Right atrium auricular region (tissue), 2 donors: ENCODE measurements at regions not wholly inside any gene's neighbourhood (a gene's known extent, or its start where the extent isn't known, plus 50 kb on each side); places are given as distances from the start of the nearest gene placed in this dataset.
"Not testable (repeated sequence)": the region's sequence is repeated elsewhere in the genome, so short reads cannot be mapped to it uniquely, and the experiment has no call there.

Experiments used
- DNase-seq: peaks from one replicate; pipeline ENCODE4 v3.0.0-alpha.2; 2019; ENCODE audit warnings: low spot score
- H3K27ac ChIP-seq, 2 donors: fragments of 200-600 bp; sonication (generic); 1 replicate in 1 of 2; 2 replicates in 1 of 2; pipeline ENCODE4 v1.5.1; 2016 to 2019
- H3K27me3 ChIP-seq, 2 donors: fragments of 200-600 bp; sonication (generic); one replicate each; pipeline versions ENCODE4 v1.5.1 to v1.6.0; 2017 to 2019
- H3K36me3 ChIP-seq: fragments of 200-600 bp; sonication (generic); one replicate; pipeline ENCODE4 v1.5.1; 2016
- H3K4me1 ChIP-seq, 2 donors: fragments of 200-600 bp; sonication (generic); one replicate each; pipeline versions ENCODE4 v1.5.1 to v1.6.0; 2017 to 2019
- H3K4me3 ChIP-seq, 2 donors: fragments of 200-600 bp; sonication (generic); 1 replicate in 1 of 2; 2 replicates in 1 of 2; pipeline ENCODE4 v1.5.1; 2017 to 2019; ENCODE audit warnings: mild to moderate bottlenecking in 1 of 2, moderate library complexity in 1 of 2
- H3K9me3 ChIP-seq, 2 donors: fragments of 200-600 bp; sonication (generic); one replicate each; pipeline ENCODE4 v1.5.1; 2019
- TF ChIP-seq, protein P1 (sequence below), 2 donors: fragments of 200-600 bp; sonication (generic); IDR thresholded peaks; one replicate each; pipeline ENCODE4 v1.5.1; 2019; ENCODE audit warnings: antibody characterized with exemption in 2 of 2

DNA sequence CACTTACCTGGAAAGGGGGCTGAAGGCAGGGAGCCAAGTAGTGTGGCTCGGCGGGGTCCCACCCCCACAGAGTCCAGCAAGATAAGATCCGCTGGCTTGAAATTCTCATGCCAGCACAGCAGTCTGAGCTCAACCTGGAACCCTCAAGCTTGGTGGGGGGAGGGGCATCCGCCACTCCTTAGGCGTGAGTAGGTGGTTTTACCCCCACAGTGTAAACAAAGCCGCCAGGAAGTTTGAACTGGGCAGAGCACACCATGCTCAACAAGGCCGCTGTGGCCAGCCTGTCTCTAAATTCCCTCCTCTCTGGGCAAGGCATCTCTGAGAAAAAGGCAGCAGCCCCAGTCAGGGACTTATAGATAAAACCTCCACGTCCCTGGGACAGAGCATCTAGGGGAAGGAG, 156.3 kb downstream of the KBTBD8 start:
- Histone ChIP-seq H3K4me1 (no peaks in the 10 kb centered on the region), H3K9me3 (peaks cover 0 to 7% of the 10 kb centered on the region in 2 donors), H3K36me3 (no peaks in the 10 kb centered on the region), H3K27me3 (no peaks in the 10 kb centered on the region), H3K4me3 (no peak overlapping the region), H3K27ac (no peak overlapping the region)
- DNase-seq: no peak
- TF ChIP-seq, protein P1, sequence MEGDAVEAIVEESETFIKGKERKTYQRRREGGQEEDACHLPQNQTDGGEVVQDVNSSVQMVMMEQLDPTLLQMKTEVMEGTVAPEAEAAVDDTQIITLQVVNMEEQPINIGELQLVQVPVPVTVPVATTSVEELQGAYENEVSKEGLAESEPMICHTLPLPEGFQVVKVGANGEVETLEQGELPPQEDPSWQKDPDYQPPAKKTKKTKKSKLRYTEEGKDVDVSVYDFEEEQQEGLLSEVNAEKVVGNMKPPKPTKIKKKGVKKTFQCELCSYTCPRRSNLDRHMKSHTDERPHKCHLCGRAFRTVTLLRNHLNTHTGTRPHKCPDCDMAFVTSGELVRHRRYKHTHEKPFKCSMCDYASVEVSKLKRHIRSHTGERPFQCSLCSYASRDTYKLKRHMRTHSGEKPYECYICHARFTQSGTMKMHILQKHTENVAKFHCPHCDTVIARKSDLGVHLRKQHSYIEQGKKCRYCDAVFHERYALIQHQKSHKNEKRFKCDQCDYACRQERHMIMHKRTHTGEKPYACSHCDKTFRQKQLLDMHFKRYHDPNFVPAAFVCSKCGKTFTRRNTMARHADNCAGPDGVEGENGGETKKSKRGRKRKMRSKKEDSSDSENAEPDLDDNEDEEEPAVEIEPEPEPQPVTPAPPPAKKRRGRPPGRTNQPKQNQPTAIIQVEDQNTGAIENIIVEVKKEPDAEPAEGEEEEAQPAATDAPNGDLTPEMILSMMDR (IDR thresholded peaks at IDR 0.05): no peak

DNA sequence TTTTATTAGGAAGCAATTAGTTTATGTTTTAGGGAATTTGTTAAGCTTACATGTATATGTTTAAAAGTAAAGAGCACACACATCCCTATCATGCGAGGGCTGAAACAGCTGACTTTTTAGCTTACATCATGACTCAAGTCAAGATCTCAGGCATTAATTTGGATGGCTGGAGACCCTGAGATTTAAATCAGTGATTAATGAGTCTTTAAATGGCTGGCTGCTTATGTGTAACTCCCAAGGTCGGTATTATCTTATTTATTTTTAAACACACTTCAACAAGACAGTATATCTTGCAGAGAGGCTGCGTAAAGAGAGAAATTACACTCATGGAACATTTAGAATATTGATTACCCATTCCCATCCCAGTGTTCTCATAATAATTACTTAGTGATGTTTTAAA, 169.4 kb downstream of the KBTBD8 start:
- Histone ChIP-seq H3K27me3 (no peaks in the 10 kb centered on the region), H3K4me3 (no peak overlapping the region), H3K4me1 (no peaks in the 10 kb centered on the region), H3K9me3 (no peaks in the 10 kb centered on the region), H3K36me3 (no peaks in the 10 kb centered on the region), H3K27ac (no peak overlapping the region)
- no peak for DNase-seq
- TF ChIP-seq, protein P1 (IDR thresholded peaks at IDR 0.05): no peak

DNA sequence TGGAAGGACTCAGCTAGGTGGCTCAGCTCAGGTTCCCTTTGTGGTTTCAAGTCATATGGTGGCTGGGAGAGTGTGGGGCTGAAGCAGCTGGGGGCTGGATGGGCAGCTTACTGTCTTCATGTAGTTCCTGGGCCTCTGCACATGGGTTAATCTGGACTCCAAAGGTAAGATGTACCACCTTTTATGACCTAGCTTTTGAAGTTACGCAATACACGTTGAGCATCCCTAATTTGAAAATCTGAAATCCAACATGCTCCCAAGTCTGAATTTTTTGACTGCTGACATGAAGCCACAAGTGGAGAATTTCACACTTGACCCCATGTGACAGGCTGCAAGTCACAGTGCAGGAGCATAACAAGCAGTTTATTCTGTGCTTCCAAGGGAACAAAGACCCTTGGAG, 173.7 kb downstream of the KBTBD8 start:
- Histone ChIP-seq H3K36me3 (no peaks in the 10 kb centered on the region), H3K27ac (no peak overlapping the region), H3K4me1 (no peaks in the 10 kb centered on the region), H3K4me3 (no peak overlapping the region), H3K27me3 (no peaks in the 10 kb centered on the region), H3K9me3 (no peaks in the 10 kb centered on the region)
- TF ChIP-seq, protein P1 (IDR thresholded peaks at IDR 0.05): no peak
- no peak for DNase-seq

DNA sequence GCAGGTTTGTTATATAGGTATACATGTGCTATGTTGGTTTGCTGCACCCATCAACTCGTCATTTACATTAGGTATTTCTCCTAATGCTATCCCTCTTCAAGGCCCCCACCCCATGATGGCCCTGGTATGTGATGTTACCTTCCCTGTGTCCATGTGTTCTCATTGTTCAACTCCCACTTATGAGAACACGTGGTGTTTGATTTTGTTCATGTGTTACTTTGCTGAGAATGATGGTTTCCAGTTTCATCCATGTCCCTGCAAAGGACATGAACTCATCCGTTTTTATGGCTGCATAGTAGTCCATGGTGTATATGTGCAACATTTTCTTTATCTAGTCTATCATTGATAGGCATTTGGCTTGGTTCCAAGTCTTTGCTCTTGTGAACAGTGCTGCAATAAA, 175.0 kb downstream of the KBTBD8 start:
- H3K4me3 ChIP-seq, H3K4me1 ChIP-seq, H3K36me3 ChIP-seq, H3K9me3 ChIP-seq, H3K27me3 ChIP-seq, H3K27ac ChIP-seq, DNase-seq: not testable (repeated sequence)

DNA sequence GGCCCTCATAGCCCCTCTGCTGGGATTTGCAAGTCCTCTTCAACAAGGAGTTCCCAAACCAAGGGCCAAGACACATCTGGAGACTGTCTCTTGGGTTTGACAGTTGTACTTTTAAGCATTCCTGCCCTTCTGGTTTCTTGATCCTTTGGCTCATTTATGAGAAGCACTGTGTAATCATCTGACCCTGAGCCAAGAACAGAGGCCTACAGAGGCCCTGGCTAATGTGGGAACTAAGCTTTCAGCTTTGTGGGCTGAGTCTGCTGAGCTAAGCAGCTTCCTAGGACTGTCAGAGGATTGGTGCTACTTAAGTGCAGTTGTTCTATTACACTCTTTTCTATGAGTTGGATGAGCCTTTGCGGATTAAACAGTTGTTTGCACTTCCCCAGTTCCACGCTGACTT, 178.3 kb downstream of the KBTBD8 start:
- Histone ChIP-seq H3K27me3 (no peaks in the 10 kb centered on the region), H3K4me3 (no peak overlapping the region), H3K9me3 (no peaks in the 10 kb centered on the region), H3K36me3 (no peaks in the 10 kb centered on the region), H3K4me1 (no peaks in the 10 kb centered on the region), H3K27ac (no peak overlapping the region)
- TF ChIP-seq, protein P1 (IDR thresholded peaks at IDR 0.05): no peak
- DNase-seq: no peak

DNA sequence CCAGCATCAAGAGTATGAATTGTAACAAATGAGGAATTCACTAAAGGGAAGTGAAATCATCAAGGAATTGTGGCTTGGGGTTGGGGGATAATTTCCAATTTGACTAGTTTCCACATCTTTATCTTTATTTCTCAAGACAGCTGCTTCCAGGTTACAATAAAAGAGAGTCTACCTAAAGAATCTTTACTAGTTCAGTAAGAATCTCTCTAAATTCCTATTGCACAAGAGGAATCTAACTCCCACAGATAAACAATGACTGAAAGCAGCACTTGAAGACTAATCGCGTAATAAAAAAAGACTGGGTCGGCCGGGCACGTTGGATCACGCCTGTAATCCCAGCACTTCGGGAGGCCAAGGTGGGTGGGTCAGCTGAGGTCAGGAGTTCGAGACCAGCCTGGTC, 194.4 kb downstream of the KBTBD8 start:
- no peaks in the 10 kb centered on the region for H3K4me1 ChIP-seq
- H3K27ac ChIP-seq: no peak overlapping the region
- H3K9me3 ChIP-seq: no peaks in the 10 kb centered on the region
- DNase-seq: no peak
- H3K36me3 ChIP-seq: no peaks in the 10 kb centered on the region
- H3K4me3 ChIP-seq: no peak overlapping the region
- TF ChIP-seq, protein P1 (IDR thresholded peaks at IDR 0.05): no peak
- H3K27me3 ChIP-seq: no peaks in the 10 kb centered on the region
